ELF-1 (cell line): ENCODE measurements at regions not wholly inside any gene's neighbourhood (a gene's known extent, or its start where the extent isn't known, plus 50 kb on each side); places are given as distances from the start of the nearest gene placed in this dataset.
A peak's percentile ranks its signal among the peaks of the same experiment; 100 is the strongest.

Experiments used
- DNase-seq: peaks from one replicate; pipeline ENCODE4 v3.0.0-alpha.2; 2016; ENCODE audit warnings: low read depth, low spot score

GRCh38 chr18:45376193-45376592 lies 239.1 kb upstream of the SLC14A2 start:
- DNase-seq, result no peak

GRCh38 chr18:45378308-45378707 lies 237.0 kb upstream of the SLC14A2 start:
- no peak for DNase-seq

DNA sequence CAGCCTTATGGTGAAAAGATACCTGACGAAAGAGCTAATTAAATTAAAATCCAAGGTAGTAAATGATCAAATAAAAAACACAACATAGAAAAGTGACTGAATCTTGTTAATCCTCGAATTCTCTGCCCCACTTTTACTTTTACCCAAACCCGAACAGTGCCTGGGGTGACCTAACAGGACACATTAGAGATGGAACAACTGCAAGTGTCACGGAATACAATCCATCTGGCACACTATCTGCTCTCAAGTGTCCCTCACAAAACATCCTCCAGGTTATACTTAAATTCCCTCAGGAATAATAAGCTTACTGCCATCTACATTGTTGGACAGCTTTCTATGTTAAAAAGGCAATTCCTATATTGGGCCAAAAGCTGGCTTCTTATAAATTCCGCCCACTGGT lies 236.3 kb upstream of the SLC14A2 start:
- no peak for DNase-seq

- DNase-seq, result no peak
These were observed 235.4 kb upstream of the SLC14A2 start for GRCh38 chr18:45379903-45380302.

DNA sequence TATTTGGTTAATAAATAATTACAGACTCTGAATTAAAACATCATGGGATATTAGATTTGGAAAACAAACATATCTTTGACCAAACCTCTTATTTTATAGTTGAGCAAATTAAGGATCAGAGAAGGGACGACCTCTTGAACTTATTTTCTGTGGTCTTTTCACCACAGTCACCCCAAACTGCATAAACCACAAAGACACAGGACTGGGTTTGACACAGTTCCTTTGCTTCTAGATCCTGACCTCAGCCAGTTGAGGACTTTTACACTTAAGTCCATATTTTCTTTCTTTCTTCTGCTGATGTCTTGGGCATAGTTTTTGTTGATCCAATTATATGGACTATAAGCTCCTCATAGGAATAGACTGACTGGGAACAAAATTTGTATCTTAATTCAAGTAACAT lies 234.0 kb upstream of the SLC14A2 start:
- no peak for DNase-seq

GRCh38 chr18:45383228-45383627 lies 232.0 kb upstream of the SLC14A2 start:
- DNase-seq, result peak; percentile 52

DNA sequence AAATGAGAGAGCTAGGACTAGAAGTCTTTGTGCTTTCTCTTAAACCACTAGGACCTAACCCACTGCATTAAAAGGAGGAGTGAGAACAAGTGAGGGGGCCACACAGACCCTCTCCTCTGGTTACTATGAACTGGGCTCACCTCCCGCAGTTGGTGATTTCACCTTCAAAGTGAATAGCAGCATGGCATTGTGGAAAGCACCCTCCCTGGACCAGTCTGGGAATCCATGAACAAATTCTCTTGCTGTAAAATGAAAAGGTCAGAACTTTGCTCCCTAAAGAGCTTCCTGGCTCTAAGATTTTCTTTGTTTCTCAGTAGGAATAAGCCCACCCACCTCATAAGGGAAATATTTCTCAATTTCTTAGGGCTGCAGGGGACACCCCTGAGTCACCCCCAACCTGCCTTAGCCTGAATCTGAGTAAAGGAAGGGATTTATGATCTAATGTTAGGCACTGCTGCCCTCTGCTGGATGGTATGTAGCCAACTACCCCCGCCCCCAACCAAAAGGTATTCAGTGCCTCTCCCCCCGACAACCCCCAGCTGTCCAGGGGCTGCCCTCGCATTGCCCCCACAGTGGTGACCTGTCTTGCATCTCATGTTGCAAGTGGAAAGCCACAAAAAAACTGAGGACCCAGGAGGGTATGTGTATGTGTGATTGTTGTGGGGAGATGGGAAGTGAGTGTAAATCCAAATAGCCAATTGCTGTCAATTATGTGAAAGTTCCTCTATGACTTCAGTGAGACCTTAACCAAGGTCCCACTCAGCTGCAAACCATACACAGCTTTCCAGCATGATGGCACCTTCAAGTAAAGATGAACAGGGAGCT lies 230.9 kb upstream of the SLC14A2 start:
- DNase-seq, result peak; percentile 71

- DNase-seq, result no peak
These were observed 230.3 kb upstream of the SLC14A2 start for GRCh38 chr18:45384962-45385315.

- DNase-seq, result peak; percentile 60
These were observed 229.1 kb upstream of the SLC14A2 start for GRCh38 chr18:45386041-45386655.

- DNase-seq, result no peak
These were observed 228.0 kb upstream of the SLC14A2 start for GRCh38 chr18:45387229-45387628.

- DNase-seq, result no peak
These were observed 216.8 kb upstream of the SLC14A2 start for GRCh38 chr18:45398448-45398847.

DNA sequence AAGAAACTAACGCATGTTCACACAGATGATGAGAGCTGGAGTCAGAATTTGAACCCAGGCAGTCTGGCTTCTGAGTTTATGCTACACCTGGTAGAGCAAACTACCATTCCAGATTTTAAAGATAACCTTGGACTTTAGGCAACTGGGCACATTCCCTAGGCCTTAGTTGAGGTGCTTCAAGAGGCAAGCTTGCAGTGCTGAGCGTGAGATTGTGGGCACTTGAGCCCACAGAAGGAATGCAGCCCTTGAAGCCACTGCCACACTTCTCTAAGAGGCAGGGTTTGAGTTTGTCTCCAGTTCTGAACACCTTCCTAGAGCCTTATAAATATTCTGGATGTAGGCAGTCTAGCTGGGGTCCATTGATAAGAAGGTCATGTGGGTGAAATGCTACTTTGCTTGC lies 216.1 kb upstream of the SLC14A2 start:
- no peak for DNase-seq

- DNase-seq, result no peak
These were observed 215.6 kb upstream of the SLC14A2 start for GRCh38 chr18:45399643-45400042.

GRCh38 chr18:45402485-45403056 lies 212.7 kb upstream of the SLC14A2 start:
- no peak for DNase-seq

GRCh38 chr18:45403341-45404049 lies 211.8 kb upstream of the SLC14A2 start:
- no peak for DNase-seq

DNA sequence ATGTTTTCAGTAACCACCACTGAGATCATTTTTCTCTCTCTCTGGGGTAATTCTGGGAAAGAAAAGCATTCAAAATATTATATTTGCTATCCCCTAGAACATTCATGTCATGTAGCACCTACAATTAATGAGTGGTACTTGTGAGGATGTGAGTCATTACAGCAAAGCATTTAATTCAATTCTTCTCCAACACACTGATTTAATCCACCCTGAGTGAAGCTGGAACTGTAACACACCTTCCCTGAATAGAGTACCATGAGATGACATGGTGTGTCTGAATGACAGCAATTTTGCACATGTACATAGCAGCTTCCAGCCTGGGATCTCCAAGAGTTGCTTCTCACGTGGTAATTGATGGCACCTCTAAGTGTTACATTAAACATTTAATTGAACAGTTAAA lies 207.1 kb upstream of the SLC14A2 start:
- no peak for DNase-seq

DNA sequence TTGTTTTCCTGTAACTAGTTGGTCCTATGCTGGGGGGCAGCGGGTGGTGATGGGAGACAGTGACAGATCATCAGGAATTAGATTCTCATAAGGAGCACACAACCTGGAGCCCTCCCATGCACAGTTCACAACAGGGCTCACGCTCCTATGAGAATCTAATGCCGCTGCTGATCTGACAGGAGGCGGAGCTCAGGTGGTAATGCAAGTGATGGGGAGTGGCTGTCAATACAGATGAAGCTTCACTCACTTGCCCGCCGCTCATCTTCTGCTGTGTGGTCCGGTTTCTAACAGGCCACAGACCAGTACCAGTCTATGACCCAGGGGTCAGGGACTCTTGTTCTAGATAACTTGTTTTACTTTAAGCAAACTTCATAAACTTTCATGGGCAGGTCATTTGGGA lies 205.3 kb upstream of the SLC14A2 start:
- no peak for DNase-seq

DNA sequence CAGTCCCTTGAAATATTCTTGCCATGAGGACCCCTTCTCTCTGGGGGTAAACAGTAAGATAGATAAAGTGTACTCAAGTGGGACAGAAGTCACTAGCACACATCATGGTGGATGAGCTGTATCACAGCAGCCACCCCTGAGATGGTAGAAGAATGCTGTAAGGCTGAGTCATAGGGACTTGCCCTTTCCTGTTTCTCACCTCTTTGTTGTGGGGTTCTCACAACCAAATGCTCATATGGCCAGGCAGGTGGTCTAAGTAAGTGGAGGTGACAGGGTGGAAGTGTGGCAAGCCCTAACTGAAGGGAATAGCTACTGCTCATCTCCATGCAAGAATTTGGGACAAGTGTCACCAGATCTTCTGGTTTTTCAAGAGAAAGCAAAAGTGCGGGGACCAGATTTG lies 202.7 kb upstream of the SLC14A2 start:
- DNase-seq, result no peak

DNA sequence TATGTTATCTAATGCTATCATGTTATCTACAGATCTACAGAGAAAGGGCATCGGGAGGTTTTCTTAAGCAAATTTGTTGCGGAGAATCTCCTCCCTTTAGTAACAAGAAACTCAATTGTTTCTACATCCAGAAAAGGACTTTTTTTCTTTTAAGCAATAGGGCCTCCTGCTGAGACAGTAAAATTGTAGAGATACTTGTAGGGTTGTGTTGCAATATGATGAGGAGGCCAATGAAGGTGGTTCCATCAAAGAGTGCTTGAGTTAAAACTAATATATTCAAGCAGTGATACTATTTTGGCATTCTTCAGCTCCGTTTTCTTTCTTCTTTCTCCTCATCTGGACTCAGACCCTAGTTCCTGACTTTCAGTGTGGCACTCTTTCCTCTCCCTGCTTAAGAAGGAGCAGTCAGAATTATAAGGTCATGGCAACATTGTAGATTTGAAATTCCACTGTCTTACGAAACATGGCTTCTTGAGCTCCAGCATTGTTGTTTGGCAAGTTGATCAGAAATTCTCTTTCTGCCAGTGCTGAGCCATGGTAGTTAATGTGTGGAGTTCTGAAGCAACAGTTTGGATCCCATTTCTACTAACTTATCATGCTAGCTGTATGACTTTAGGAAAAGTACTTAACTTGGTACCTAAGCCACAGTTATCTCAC lies 202.0 kb upstream of the SLC14A2 start:
- DNase-seq, result no peak

GRCh38 chr18:45415614-45416013 lies 199.7 kb upstream of the SLC14A2 start:
- no peak for DNase-seq

DNA sequence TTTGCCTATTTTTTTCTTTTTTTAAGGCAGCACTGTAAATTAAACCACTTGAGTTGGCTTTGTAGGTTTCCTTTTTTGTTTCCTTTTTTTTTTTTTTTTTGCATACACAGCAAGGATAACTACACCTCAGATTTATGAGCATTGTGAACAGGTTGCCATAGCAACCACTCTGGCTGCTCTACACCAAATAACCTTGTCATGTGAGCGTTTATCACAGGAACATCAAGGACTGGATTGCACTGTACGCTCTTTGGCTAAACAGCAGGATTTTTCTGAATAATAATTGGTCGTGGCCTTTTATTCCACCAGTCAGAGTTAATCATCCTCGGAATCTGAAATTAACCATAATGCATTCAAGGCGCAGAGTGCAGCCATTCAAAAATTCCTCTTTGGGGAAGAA lies 199.1 kb upstream of the SLC14A2 start:
- DNase-seq, result no peak

GRCh38 chr18:45417392-45417791 lies 197.9 kb upstream of the SLC14A2 start:
- DNase-seq, result no peak
